Natural killer cell (primary cell): ENCODE measurements at regions not wholly inside any gene's neighbourhood (a gene's known extent, or its start where the extent isn't known, plus 50 kb on each side); places are given as distances from the start of the nearest gene placed in this dataset.

ENCODE experiments used
- ATAC-seq, 3 donors: fragments of 150-1000 bp in 2 of 3; fragments of 200-7000 bp in 1 of 3; cut with Tn5 transposase; 1 replicate in 1 of 3; 2 replicates in 2 of 3; pipeline ENCODE4 v1.10.0; 2021; ENCODE audit warnings: mild to moderate bottlenecking in 2 of 3, moderate library complexity in 2 of 3
- DNase-seq, 2 donors: peaks; one replicate each; pipeline versions ENCODE4 v3.0.0 to v3.0.0-alpha.2; 2013 to 2021; ENCODE audit warnings: mixed read lengths in 1 of 2
- H3K27ac ChIP-seq: one replicate; pipeline ENCODE4 v1.5.1; 2013; ENCODE audit warnings: mild to moderate bottlenecking, low read length
- H3K27me3 ChIP-seq: one replicate; pipeline ENCODE4 v1.6.1; 2013; ENCODE audit warnings: low read length; ENCODE audit not compliant: control insufficient read depth, insufficient read depth
- H3K36me3 ChIP-seq: one replicate; pipeline ENCODE4 v1.6.1; 2013; ENCODE audit warnings: low read length; ENCODE audit not compliant: control insufficient read depth, insufficient read depth
- H3K4me1 ChIP-seq: one replicate; pipeline ENCODE4 v1.6.1; 2013; ENCODE audit warnings: low read length; ENCODE audit not compliant: control insufficient read depth, insufficient read depth
- H3K4me3 ChIP-seq: one replicate; pipeline ENCODE4 v1.5.1; 2013; ENCODE audit warnings: low read length
- H3K9me3 ChIP-seq: one replicate; pipeline ENCODE4 v1.6.1; 2013; ENCODE audit warnings: low read length; ENCODE audit not compliant: control insufficient read depth, insufficient read depth
- H3K27ac Mint-ChIP-seq, 2 donors: one replicate each; pipeline ENCODE4 v1.8.0; 2022; ENCODE audit warnings: mild to moderate bottlenecking in 2 of 2, mixed read lengths in 2 of 2, moderate library complexity in 1 of 2
- H3K27me3 Mint-ChIP-seq, 2 donors: one replicate each; pipeline ENCODE4 v1.8.0; 2022; ENCODE audit warnings: low read depth in 2 of 2, mixed read lengths in 2 of 2
- H3K36me3 Mint-ChIP-seq: one replicate; pipeline ENCODE4 v1.8.0; 2022; ENCODE audit warnings: mixed read lengths
- H3K4me1 Mint-ChIP-seq, 2 donors: one replicate each; pipeline ENCODE4 v1.8.0; 2022; ENCODE audit warnings: mixed read lengths in 2 of 2
- H3K4me3 Mint-ChIP-seq: one replicate; pipeline ENCODE4 v1.8.0; 2022; ENCODE audit warnings: mild to moderate bottlenecking, moderate library complexity, mixed read lengths
- H3K9me3 Mint-ChIP-seq, 2 donors: one replicate each; pipeline ENCODE4 v1.8.0; 2022; ENCODE audit warnings: mixed read lengths in 2 of 2
- WGBS: methylation state at CpG from one replicate; pipeline ENCODE4 v1.1.7; 2013; ENCODE audit warnings: missing lambda C conversion rate; ENCODE audit not compliant: insufficient coverage; 5-methylcytosine and 5-hydroxymethylcytosine counted together
- intact Hi-C: fragments of 100-400 bp; cut with micrococcal nuclease; formaldehyde crosslinking; loops from one replicate; pipeline ENCODE4 v1.14.2; 2022
- TF ChIP-seq, protein P1 (sequence below): fragments of 200-600 bp; IDR thresholded peaks from one replicate; pipeline ENCODE4 v1.8.0; 2022; ENCODE audit warnings: antibody characterized with exemption

DNA sequence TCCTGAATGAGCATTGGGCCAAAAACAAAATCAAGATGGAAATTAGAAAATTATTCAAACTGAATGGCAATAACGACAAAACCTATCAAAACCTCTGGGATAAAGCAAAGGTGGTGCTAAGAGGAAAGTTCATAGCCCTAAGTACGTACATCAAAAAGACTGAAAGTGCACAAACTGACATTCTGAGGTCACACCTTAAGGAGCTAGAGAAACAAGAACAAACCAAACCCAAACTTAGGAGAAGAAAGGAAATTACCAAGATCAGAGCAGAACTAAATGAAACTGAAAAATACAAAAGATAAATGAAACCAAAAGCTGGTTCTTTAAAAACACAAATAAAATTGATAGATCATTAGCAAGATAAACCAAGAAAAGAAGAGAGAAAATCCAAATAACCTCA, 1543.5 kb upstream of the ACVR2A start:
- intact Hi-C loops = no loop called here
- Histone ChIP-seq H3K9me3 (peaks cover 5% of the 10 kb centered on the region), H3K27ac (no peak overlapping the region), H3K4me3 (no peak overlapping the region), H3K27me3 (no peaks in the 10 kb centered on the region), H3K4me1 (no peaks in the 10 kb centered on the region), H3K36me3 (no peaks in the 10 kb centered on the region)
- Mint-ChIP-seq H3K36me3 (peaks cover 14% of the 10 kb centered on the region), H3K4me3 (no peak overlapping the region), H3K9me3 (peaks cover 12 to 13% of the 10 kb centered on the region in 2 donors), H3K4me1 (no peaks in the 10 kb centered on the region), H3K27ac (no peak overlapping the region), H3K27me3 (no peaks in the 10 kb centered on the region)
- DNase-seq (no peak), ATAC-seq (no peak)
- WGBS = 69% methylated on average over 2 of the region's 2 CpGs
- TF ChIP-seq, protein P1, sequence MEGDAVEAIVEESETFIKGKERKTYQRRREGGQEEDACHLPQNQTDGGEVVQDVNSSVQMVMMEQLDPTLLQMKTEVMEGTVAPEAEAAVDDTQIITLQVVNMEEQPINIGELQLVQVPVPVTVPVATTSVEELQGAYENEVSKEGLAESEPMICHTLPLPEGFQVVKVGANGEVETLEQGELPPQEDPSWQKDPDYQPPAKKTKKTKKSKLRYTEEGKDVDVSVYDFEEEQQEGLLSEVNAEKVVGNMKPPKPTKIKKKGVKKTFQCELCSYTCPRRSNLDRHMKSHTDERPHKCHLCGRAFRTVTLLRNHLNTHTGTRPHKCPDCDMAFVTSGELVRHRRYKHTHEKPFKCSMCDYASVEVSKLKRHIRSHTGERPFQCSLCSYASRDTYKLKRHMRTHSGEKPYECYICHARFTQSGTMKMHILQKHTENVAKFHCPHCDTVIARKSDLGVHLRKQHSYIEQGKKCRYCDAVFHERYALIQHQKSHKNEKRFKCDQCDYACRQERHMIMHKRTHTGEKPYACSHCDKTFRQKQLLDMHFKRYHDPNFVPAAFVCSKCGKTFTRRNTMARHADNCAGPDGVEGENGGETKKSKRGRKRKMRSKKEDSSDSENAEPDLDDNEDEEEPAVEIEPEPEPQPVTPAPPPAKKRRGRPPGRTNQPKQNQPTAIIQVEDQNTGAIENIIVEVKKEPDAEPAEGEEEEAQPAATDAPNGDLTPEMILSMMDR = no peak

DNA sequence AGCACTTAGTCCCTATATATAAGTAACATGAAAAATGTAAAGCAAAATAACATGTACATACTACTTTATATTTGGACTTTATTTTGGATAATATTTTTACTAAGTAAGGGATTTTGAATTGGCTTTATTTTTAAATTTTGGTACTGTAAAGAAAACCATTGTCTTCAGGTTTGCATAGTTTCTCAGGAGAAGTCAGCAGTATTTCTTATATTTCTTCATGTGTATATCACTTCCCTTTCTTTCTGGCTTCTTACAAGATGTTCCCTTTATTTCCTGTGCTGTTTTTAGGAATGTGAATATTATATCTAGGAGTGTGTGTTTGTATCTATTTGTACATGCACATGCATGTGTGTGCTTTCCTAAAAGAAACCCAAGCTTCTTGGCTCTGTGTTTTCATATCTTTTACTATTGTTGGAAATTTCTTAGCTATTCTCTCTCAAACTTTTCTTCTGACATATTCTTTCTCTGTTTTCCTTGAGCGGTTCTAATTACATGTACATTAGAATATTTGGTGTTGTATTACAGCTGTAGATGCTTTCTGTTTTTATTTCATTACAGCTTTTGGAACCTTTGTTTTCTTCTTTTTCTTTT, 1549.7 kb upstream of the ACVR2A start:
- DNase-seq (no peak), ATAC-seq (no peak)
- Mint-ChIP-seq H3K36me3 (peaks cover 10% of the 10 kb centered on the region), H3K4me3 (no peak overlapping the region), H3K4me1 (no peaks in the 10 kb centered on the region), H3K9me3 (peaks cover 7 to 13% of the 10 kb centered on the region in 2 donors), H3K27ac (no peak overlapping the region), H3K27me3 (no peaks in the 10 kb centered on the region)
- WGBS = no CpG with 5 or more reads among the region's 1 CpG
- intact Hi-C loops = no loop called here
- Histone ChIP-seq H3K27me3 (no peaks in the 10 kb centered on the region), H3K9me3 (peaks cover 12% of the 10 kb centered on the region), H3K36me3 (no peaks in the 10 kb centered on the region), H3K4me3 (no peak overlapping the region), H3K4me1 (no peaks in the 10 kb centered on the region), H3K27ac (no peak overlapping the region)
- TF ChIP-seq, protein P1 = no peak

GRCh38 chr2:146287281-146287680, 1557.5 kb upstream of the ACVR2A start:
- intact Hi-C loops = no loop called here
- TF ChIP-seq, protein P1 = no peak
- H3K4me3 ChIP-seq = no peak overlapping the region
- H3K4me1 Mint-ChIP-seq = no peaks in the 10 kb centered on the region
- no peak overlapping the region for H3K4me3 Mint-ChIP-seq
- ATAC-seq (no peak), DNase-seq (no peak)
- H3K36me3 Mint-ChIP-seq = no peaks in the 10 kb centered on the region
- no peaks in the 10 kb centered on the region for H3K4me1 ChIP-seq
- H3K27ac Mint-ChIP-seq = no peak overlapping the region
- H3K36me3 ChIP-seq = no peaks in the 10 kb centered on the region
- H3K27ac ChIP-seq = no peak overlapping the region
- no peaks in the 10 kb centered on the region for H3K9me3 ChIP-seq
- H3K9me3 Mint-ChIP-seq = peaks cover 3 to 15% of the 10 kb centered on the region in 2 donors
- no peaks in the 10 kb centered on the region for H3K27me3 Mint-ChIP-seq
- no peaks in the 10 kb centered on the region for H3K27me3 ChIP-seq
- no CpG with 5 or more reads among the region's 1 CpG for WGBS

GRCh38 chr2:146278881-146279280, 1565.9 kb upstream of the ACVR2A start:
- Mint-ChIP-seq H3K4me3 (no peak overlapping the region), H3K27me3 (no peaks in the 10 kb centered on the region), H3K27ac (no peak overlapping the region), H3K36me3 (no peaks in the 10 kb centered on the region), H3K4me1 (no peaks in the 10 kb centered on the region), H3K9me3 (peaks cover 0 to 9% of the 10 kb centered on the region in 2 donors)
- Histone ChIP-seq H3K9me3 (no peaks in the 10 kb centered on the region), H3K36me3 (no peaks in the 10 kb centered on the region), H3K4me3 (no peak overlapping the region), H3K27me3 (no peaks in the 10 kb centered on the region), H3K4me1 (no peaks in the 10 kb centered on the region), H3K27ac (no peak overlapping the region)
- no CpG with 5 or more reads among the region's 2 CpGs for WGBS
- intact Hi-C loops = no loop called here
- TF ChIP-seq, protein P1 = no peak
- ATAC-seq (no peak), DNase-seq (no peak)
